Upper lobe of right lung (tissue), 1 donor: ENCODE measurements at regions not wholly inside any gene's neighbourhood (a gene's known extent, or its start where the extent isn't known, plus 50 kb on each side); places are given as distances from the start of the nearest gene placed in this dataset.

ENCODE experiments used
- ATAC-seq: fragments of 200-7000 bp; cut with Tn5 transposase; one replicate; pipeline ENCODE4 v1.9.1; 2020; ENCODE audit warnings: mild to moderate bottlenecking, moderate library complexity
- DNase-seq: peaks from one replicate; pipeline ENCODE4 v3.0.0-alpha.2; 2020
- H3K27ac ChIP-seq: fragments of 200-600 bp; one replicate; pipeline ENCODE4 v1.8.0; 2022
- H3K27me3 ChIP-seq: fragments of 200-600 bp; one replicate; pipeline ENCODE4 v1.8.0; 2022; ENCODE audit warnings: mild to moderate bottlenecking
- H3K36me3 ChIP-seq: fragments of 200-600 bp; one replicate; pipeline ENCODE4 v1.8.0; 2022
- H3K4me1 ChIP-seq: fragments of 200-600 bp; one replicate; pipeline ENCODE4 v1.8.0; 2022
- H3K4me3 ChIP-seq: fragments of 200-600 bp; one replicate; pipeline ENCODE4 v1.8.0; 2022; ENCODE audit warnings: mild to moderate bottlenecking
- H3K9me3 ChIP-seq: fragments of 200-600 bp; one replicate; pipeline ENCODE4 v1.8.0; 2022
- CTCF ChIP-seq: fragments of 200-600 bp; IDR thresholded peaks from one replicate; pipeline ENCODE4 v1.8.0; 2022; ENCODE audit warnings: antibody characterized with exemption
- intact Hi-C: fragments of 100-400 bp; cut with DNase I; formaldehyde crosslinking; loops from one replicate; pipeline ENCODE4 v1.11.0; 2022
- donor health status: DM: no; HTN: yes; CAD: no; lungs with severe emphysema.

- Histone ChIP-seq H3K9me3 (no peaks in the 10 kb centered on the region), H3K4me3 (no peak overlapping the region), H3K4me1 (peaks cover 25% of the 10 kb centered on the region), H3K27ac (no peak overlapping the region), H3K27me3 (no peaks in the 10 kb centered on the region), H3K36me3 (no peaks in the 10 kb centered on the region)
- ATAC-seq (no peak), DNase-seq (no peak)
- intact Hi-C loops: no loop called here
- TF ChIP-seq CTCF: no peak
Measured at GRCh38 chr4:41410049-41410448, 127.9 kb upstream of the LIMCH1 start.

GRCh38 chr4:41413670-41414411 is 124.1 kb upstream of the LIMCH1 start:
- DNase-seq (no peak), ATAC-seq (peak; percentile 63)
- H3K27me3 ChIP-seq: no peaks in the 10 kb centered on the region
- no peaks in the 10 kb centered on the region for H3K9me3 ChIP-seq
- no peak overlapping the region for H3K27ac ChIP-seq
- H3K4me3 ChIP-seq: no peak overlapping the region
- intact Hi-C loops: no loop called here
- peaks cover 29% of the 10 kb centered on the region for H3K4me1 ChIP-seq
- no peak for TF ChIP-seq CTCF
- no peaks in the 10 kb centered on the region for H3K36me3 ChIP-seq

- Histone ChIP-seq H3K36me3 (no peaks in the 10 kb centered on the region), H3K27ac (no peak overlapping the region), H3K9me3 (no peaks in the 10 kb centered on the region), H3K4me1 (peaks cover 27% of the 10 kb centered on the region), H3K27me3 (no peaks in the 10 kb centered on the region), H3K4me3 (no peak overlapping the region)
- no peak for DNase-seq
- intact Hi-C loops: no loop called here
- no peak for TF ChIP-seq CTCF
- no peak for ATAC-seq
Measured at GRCh38 chr4:41414412-41414779, 123.6 kb upstream of the LIMCH1 start.

GRCh38 chr4:41418444-41418843 is 119.5 kb upstream of the LIMCH1 start:
- peak; percentile 75 for ATAC-seq
- Histone ChIP-seq H3K27ac (peak overlapping the region; percentile 61), H3K36me3 (no peaks in the 10 kb centered on the region), H3K4me3 (no peak overlapping the region), H3K4me1 (peaks cover 19% of the 10 kb centered on the region), H3K27me3 (no peaks in the 10 kb centered on the region), H3K9me3 (no peaks in the 10 kb centered on the region)
- no peak for DNase-seq
- intact Hi-C loops: no loop called here
- no peak for TF ChIP-seq CTCF

GRCh38 chr4:41420541-41420940 is 117.4 kb upstream of the LIMCH1 start:
- no peaks in the 10 kb centered on the region for H3K36me3 ChIP-seq
- H3K27ac ChIP-seq: no peak overlapping the region
- TF ChIP-seq CTCF: no peak
- H3K4me1 ChIP-seq: peaks cover 36% of the 10 kb centered on the region
- intact Hi-C loops: no loop called here
- ATAC-seq: no peak
- H3K27me3 ChIP-seq: no peaks in the 10 kb centered on the region
- no peaks in the 10 kb centered on the region for H3K9me3 ChIP-seq
- DNase-seq: no peak
- H3K4me3 ChIP-seq: no peak overlapping the region

GRCh38 chr4:41423117-41423516 is 114.8 kb upstream of the LIMCH1 start:
- intact Hi-C loops: no loop called here
- Histone ChIP-seq H3K4me1 (peaks cover 45% of the 10 kb centered on the region), H3K36me3 (no peaks in the 10 kb centered on the region), H3K27me3 (no peaks in the 10 kb centered on the region), H3K9me3 (no peaks in the 10 kb centered on the region), H3K27ac (no peak overlapping the region), H3K4me3 (no peak overlapping the region)
- no peak for TF ChIP-seq CTCF
- ATAC-seq (no peak), DNase-seq (no peak)
